ENCODE measurements at regions not wholly inside any gene's neighbourhood (a gene's known extent, or its start where the extent isn't known, plus 50 kb on each side); places are given as distances from the start of the nearest gene placed in this dataset.
A peak's percentile ranks its signal among the peaks of the same experiment; 100 is the strongest.

DNA sequence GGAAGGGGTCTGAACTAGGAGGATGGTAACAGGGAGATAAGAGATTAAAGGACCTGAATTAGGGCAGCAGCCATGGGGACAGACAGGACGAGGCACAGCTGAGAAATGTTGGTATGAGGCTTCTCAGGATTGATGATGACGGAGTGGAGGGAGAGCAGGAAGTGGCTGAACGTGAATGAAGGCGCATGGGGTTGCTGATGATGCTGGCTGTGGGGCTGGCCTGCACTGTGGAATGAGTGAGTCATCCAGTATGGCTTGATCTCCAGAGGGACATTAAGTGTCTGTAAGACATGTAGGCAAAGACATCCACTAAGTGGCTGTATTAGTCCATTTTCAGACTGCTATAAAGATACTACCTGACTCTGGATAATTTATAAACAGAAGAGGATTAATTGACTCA is 256.4 kb downstream of the ICE1 start:
- no peak overlapping the region for H2BK5ac ChIP-seq (ENCODE audit: low read depth, low read length)
- no peak overlapping the region for H3K23ac ChIP-seq (ENCODE audit: insufficient read length)
- H3K4me2 ChIP-seq (ENCODE audit: insufficient read depth in 1 of 2, low read depth in 2 of 2, low read length in 2 of 2): no peak overlapping the region
- no peak overlapping the region for H3K18ac ChIP-seq (ENCODE audit: extremely low read depth, low read length)
- no peak overlapping the region for H2AFZ ChIP-seq (ENCODE audit: low read length)
- H3K14ac ChIP-seq (ENCODE audit: insufficient read length): no peak overlapping the region
- H3K27ac ChIP-seq (ENCODE audit: low read depth, low read length): no peak overlapping the region
- H2BK15ac ChIP-seq (ENCODE audit: low read length): no peak overlapping the region
- peaks cover 3 to 7% of the 10 kb centered on the region in 2 experiments; a peak in 1 of 4 replicates for H3K9me3 ChIP-seq (ENCODE audit: insufficient read depth in 2 of 2, low read depth in 1 of 2, low read length in 1 of 2)
- H3K9ac ChIP-seq (replicated peaks in 1 of 4; ENCODE audit: extremely low read depth in 1 of 4, low read depth in 3 of 4, low read length in 3 of 4): no peak overlapping the region; a peak in 1 of 7 replicates
- no peaks in the 10 kb centered on the region for H3K36me3 ChIP-seq (ENCODE audit: control insufficient read depth in 2 of 4, insufficient read depth in 4 of 4, low read length in 3 of 4)
- peak overlapping the region; percentile 47 for H4K91ac ChIP-seq (replicated peaks; ENCODE audit: insufficient read length, low read length)
- POLR2A ChIA-PET (ENCODE audit: partially characterized antibody): no interaction called here
- DNase-seq (ENCODE audit: low read depth in 1 of 2, low spot score in 2 of 2) (no peak), FAIRE-seq (no peak)
- no peak overlapping the region for H3K56ac ChIP-seq (replicated peaks; ENCODE audit: insufficient read length, low read depth, low read length)
- 78% methylated on average over 4 of the region's 4 CpGs; no CpG with 5 or more reads in 1 of the 2 experiments for WGBS, 2 experiments (ENCODE audit: extremely low coverage in 1 of 2, insufficient coverage in 1 of 2, insufficient read length in 1 of 2, insufficient replicate concordance in 2 of 2, low coverage in 1 of 2, low lambda C conversion rate in 2 of 2, missing lambda C conversion rate in 1 of 2)
- no peaks in the 10 kb centered on the region for H3K27me3 ChIP-seq (replicated peaks in 1 of 4; ENCODE audit: control insufficient read depth in 3 of 4, extremely low read depth in 1 of 4, insufficient read depth in 3 of 4, low read length in 3 of 4)
- H4K8ac ChIP-seq (ENCODE audit: extremely low read depth, insufficient read depth, low read length): no peak overlapping the region
- H3K4ac ChIP-seq (replicated peaks; ENCODE audit: insufficient read length, low read depth, low read length): no peak overlapping the region
- H4K5ac ChIP-seq (ENCODE audit: insufficient read length, low read depth, low read length): no peak overlapping the region
- CTCF ChIA-PET (ENCODE audit: partially characterized antibody): no interaction called here
- H4K20me1 ChIP-seq (replicated peaks in 1 of 2; ENCODE audit: control insufficient read depth in 1 of 2, insufficient read depth in 2 of 2, low read length in 2 of 2): no peaks in the 10 kb centered on the region
- H3K4me1 ChIP-seq (replicated peaks in 1 of 4; ENCODE audit: control insufficient read depth in 3 of 4, insufficient read depth in 4 of 4, low read length in 3 of 4): no peaks in the 10 kb centered on the region
- no peak overlapping the region for H2BK120ac ChIP-seq (replicated peaks; ENCODE audit: low read depth, low read length)
- no peak overlapping the region for H2BK12ac ChIP-seq (ENCODE audit: low read depth, low read length)
- TF ChIP-seq SIX5 (IDR thresholded peaks at IDR 0.05; ENCODE audit: low read depth, low read length) (no peak), CBX8 (IDR thresholded peaks at IDR 0.05; ENCODE audit: borderline replicate concordance, low read depth, low read length) (no peak), CTCF (IDR thresholded peaks at IDR 0.05; ENCODE audit: control extremely low read depth in 1 of 3, insufficient read depth in 1 of 3, low read depth in 1 of 3, low read length in 3 of 3) (no peak), POLR2AphosphoS5 (IDR thresholded peaks at IDR 0.05; ENCODE audit: low read depth, low read length) (no peak), CEBPB (IDR thresholded peaks at IDR 0.05; ENCODE audit: low read depth, low read length) (no peak), PHF8 (conservative IDR thresholded peaks at IDR 0.05; ENCODE audit: low read depth, low read length) (no peak)
- peaks cover 0 to 5% of the 10 kb centered on the region in 2 experiments; a peak in 2 of 4 replicates for H3K79me2 ChIP-seq (ENCODE audit: control insufficient read depth in 1 of 2, insufficient read depth in 2 of 2, low read length in 2 of 2)
- no peaks in the 10 kb centered on the region for H3K23me2 ChIP-seq (ENCODE audit: low read depth, low read length)
- no peak overlapping the region for H2BK20ac ChIP-seq (ENCODE audit: low read length)
- H2AK5ac ChIP-seq (ENCODE audit: low read depth, low read length): no peak overlapping the region
- no peak overlapping the region for H3K4me3 ChIP-seq (ENCODE audit: extremely low read depth in 1 of 4, insufficient read depth in 2 of 4, low read depth in 3 of 4, low read length in 4 of 4)
- no peaks in the 10 kb centered on the region for H3K79me1 ChIP-seq (ENCODE audit: low read depth, low read length)

All from H1 (cell line).